SU-DHL-6 (cell line): ENCODE measurements at regions not wholly inside any gene's neighbourhood (a gene's known extent, or its start where the extent isn't known, plus 50 kb on each side); places are given as distances from the start of the nearest gene placed in this dataset.

Experiments
- CTCF ChIP-seq: fragments of 200-600 bp; sonication (generic); IDR thresholded peaks from one replicate; pipeline ENCODE4 v1.5.1; 2017; ENCODE audit warnings: antibody characterized with exemption, mild to moderate bottlenecking, low read length, moderate library complexity; ENCODE audit not compliant: insufficient read depth, poor library complexity, severe bottlenecking
- EZH2phosphoT487 ChIP-seq: fragments of 200-600 bp; sonication (generic), shearing (Covaris generic); conservative IDR thresholded peaks from 2 replicates; pipeline ENCODE4 v1.6.1; 2018; ENCODE audit warnings: mild to moderate bottlenecking, antibody characterized with exemption, low read length, moderate library complexity, mixed read lengths

GRCh38 chr6:1018041-1018440 is 293.9 kb upstream of the FOXQ1 start:
- TF ChIP-seq CTCF: no peak
- no peak for TF ChIP-seq EZH2phosphoT487
